Lower lobe of right lung (tissue), 2 donors: ENCODE measurements at regions not wholly inside any gene's neighbourhood (a gene's known extent, or its start where the extent isn't known, plus 50 kb on each side); places are given as distances from the start of the nearest gene placed in this dataset.

Source experiments
- ATAC-seq, 2 donors: fragments of 200-7000 bp; cut with Tn5 transposase; one replicate each; pipeline ENCODE4 v1.9.1; 2020 to 2022; ENCODE audit warnings: mild to moderate bottlenecking in 2 of 2, moderate library complexity in 2 of 2
- DNase-seq: peaks from one replicate; pipeline ENCODE4 v3.0.0-alpha.2; 2020
- H3K27ac ChIP-seq: fragments of 200-600 bp; one replicate; pipeline ENCODE4 v1.8.0; 2022
- H3K27me3 ChIP-seq: fragments of 200-600 bp; one replicate; pipeline ENCODE4 v1.8.0; 2022; ENCODE audit warnings: low read depth
- H3K36me3 ChIP-seq: fragments of 200-600 bp; one replicate; pipeline ENCODE4 v1.8.0; 2022; ENCODE audit warnings: mild to moderate bottlenecking
- H3K4me1 ChIP-seq: fragments of 200-600 bp; one replicate; pipeline ENCODE4 v1.8.0; 2022
- H3K4me3 ChIP-seq: fragments of 200-600 bp; one replicate; pipeline ENCODE4 v1.8.0; 2022; ENCODE audit warnings: mild to moderate bottlenecking
- H3K9me3 ChIP-seq: fragments of 200-600 bp; one replicate; pipeline ENCODE4 v1.8.0; 2022
- CTCF ChIP-seq: fragments of 200-600 bp; IDR thresholded peaks from one replicate; pipeline ENCODE4 v1.8.0; 2022; ENCODE audit warnings: antibody characterized with exemption, mild to moderate bottlenecking
- intact Hi-C: fragments of 100-400 bp; cut with DNase I; formaldehyde crosslinking; loops from one replicate; pipeline ENCODE4 v1.11.0; 2022
- donor health status: DM: no; HTN: yes; CAD: no; lungs with severe emphysema.

GRCh38 chr6:128663238-128663637 is 142.8 kb upstream of the PTPRK start:
- Histone ChIP-seq H3K4me1 (no peaks in the 10 kb centered on the region), H3K27ac (no peak overlapping the region), H3K4me3 (no peak overlapping the region), H3K36me3 (no peaks in the 10 kb centered on the region), H3K9me3 (no peaks in the 10 kb centered on the region), H3K27me3 (no peaks in the 10 kb centered on the region)
- no peak for DNase-seq
- intact Hi-C loops = no loop called here
- ATAC-seq = no peak
- no peak for TF ChIP-seq CTCF

GRCh38 chr6:128659878-128660622 is 139.7 kb upstream of the PTPRK start:
- DNase-seq = no peak
- ATAC-seq = no peak
- intact Hi-C loops = no loop called here
- Histone ChIP-seq H3K27me3 (no peaks in the 10 kb centered on the region), H3K4me3 (no peak overlapping the region), H3K4me1 (no peaks in the 10 kb centered on the region), H3K27ac (no peak overlapping the region), H3K9me3 (no peaks in the 10 kb centered on the region), H3K36me3 (no peaks in the 10 kb centered on the region)
- no peak for TF ChIP-seq CTCF

- H3K9me3 ChIP-seq = no peaks in the 10 kb centered on the region
- H3K27me3 ChIP-seq = no peaks in the 10 kb centered on the region
- H3K27ac ChIP-seq = no peak overlapping the region
- no peaks in the 10 kb centered on the region for H3K4me1 ChIP-seq
- intact Hi-C loops = no loop called here
- H3K4me3 ChIP-seq = no peak overlapping the region
- no peak for TF ChIP-seq CTCF
- no peaks in the 10 kb centered on the region for H3K36me3 ChIP-seq
- no peak for ATAC-seq
- DNase-seq = no peak
Measured at GRCh38 chr6:128659276-128659675, 138.9 kb upstream of the PTPRK start.

GRCh38 chr6:128657181-128657580 is 136.8 kb upstream of the PTPRK start:
- Histone ChIP-seq H3K27ac (no peak overlapping the region), H3K36me3 (no peaks in the 10 kb centered on the region), H3K4me3 (no peak overlapping the region), H3K9me3 (no peaks in the 10 kb centered on the region), H3K4me1 (no peaks in the 10 kb centered on the region), H3K27me3 (no peaks in the 10 kb centered on the region)
- intact Hi-C loops = no loop called here
- no peak for ATAC-seq
- no peak for TF ChIP-seq CTCF
- DNase-seq = no peak

- H3K27me3 ChIP-seq = no peaks in the 10 kb centered on the region
- TF ChIP-seq CTCF = no peak
- no peaks in the 10 kb centered on the region for H3K4me1 ChIP-seq
- H3K4me3 ChIP-seq = no peak overlapping the region
- H3K9me3 ChIP-seq = no peaks in the 10 kb centered on the region
- DNase-seq (no peak), ATAC-seq (no peak)
- no peaks in the 10 kb centered on the region for H3K36me3 ChIP-seq
- intact Hi-C loops = no loop called here
- no peak overlapping the region for H3K27ac ChIP-seq
Measured at GRCh38 chr6:128655978-128656498, 135.6 kb upstream of the PTPRK start.
